ENCODE measurements at regions not wholly inside any gene's neighbourhood (a gene's known extent, or its start where the extent isn't known, plus 50 kb on each side); places are given as distances from the start of the nearest gene placed in this dataset.
"Not testable (repeated sequence)": the region's sequence is repeated elsewhere in the genome, so short reads cannot be mapped to it uniquely, and the experiment has no call there.

- H3K4me3 ChIP-seq (ENCODE audit: control insufficient read depth, low read depth, low read length) = no peak overlapping the region
- no peak for DNase-seq (ENCODE audit: low read depth)
- no peak for TF ChIP-seq CTCF (IDR thresholded peaks at IDR 0.05; ENCODE audit: control insufficient read depth, insufficient read depth, low read depth, low read length, missing control alignments)
Observed at GRCh38 chr7:113188396-113188795, 70.0 kb upstream of the SMIM30 start.

- TF ChIP-seq CTCF (IDR thresholded peaks at IDR 0.05; ENCODE audit: control insufficient read depth, insufficient read depth, low read depth, low read length, missing control alignments) = no peak
- DNase-seq (ENCODE audit: low read depth) = no peak
Observed at GRCh38 chr7:113179313-113179712, 61.0 kb upstream of the SMIM30 start.

GRCh38 chr7:113176836-113177235, 58.5 kb upstream of the SMIM30 start:
- TF ChIP-seq CTCF (IDR thresholded peaks at IDR 0.05; ENCODE audit: control insufficient read depth, insufficient read depth, low read depth, low read length, missing control alignments) = no peak
- no peak for DNase-seq (ENCODE audit: low read depth)
- no peak overlapping the region for H3K4me3 ChIP-seq (ENCODE audit: control insufficient read depth, low read depth, low read length)

More at GRCh38 chr7:113179313-113179712, 61.0 kb upstream of the SMIM30 start:
- H3K4me3 ChIP-seq (ENCODE audit: control insufficient read depth, low read depth, low read length) = no peak overlapping the region

GRCh38 chr7:113176180-113176579, 57.8 kb upstream of the SMIM30 start:
- not testable (repeated sequence) for DNase-seq (ENCODE audit: low read depth); H3K4me3 ChIP-seq (ENCODE audit: control insufficient read depth, low read depth, low read length)

- H3K4me3 ChIP-seq (ENCODE audit: control insufficient read depth, low read depth, low read length) = no peak overlapping the region
- TF ChIP-seq CTCF (IDR thresholded peaks at IDR 0.05; ENCODE audit: control insufficient read depth, insufficient read depth, low read depth, low read length, missing control alignments) = no peak
- no peak for DNase-seq (ENCODE audit: low read depth)
Observed at GRCh38 chr7:113175525-113176104, 57.3 kb upstream of the SMIM30 start.

GRCh38 chr7:113172726-113173125, 54.4 kb upstream of the SMIM30 start:
- H3K4me3 ChIP-seq (ENCODE audit: control insufficient read depth, low read depth, low read length) = no peak overlapping the region
- no peak for TF ChIP-seq CTCF (IDR thresholded peaks at IDR 0.05; ENCODE audit: control insufficient read depth, insufficient read depth, low read depth, low read length, missing control alignments)
- DNase-seq (ENCODE audit: low read depth) = no peak

GRCh38 chr7:113170591-113170990, 52.2 kb upstream of the SMIM30 start:
- no peak for TF ChIP-seq CTCF (IDR thresholded peaks at IDR 0.05; ENCODE audit: control insufficient read depth, insufficient read depth, low read depth, low read length, missing control alignments)
- no peak for DNase-seq (ENCODE audit: low read depth)
- no peak overlapping the region for H3K4me3 ChIP-seq (ENCODE audit: control insufficient read depth, low read depth, low read length)
